Subcutaneous abdominal adipose tissue (tissue), 5 donors: ENCODE measurements at regions not wholly inside any gene's neighbourhood (a gene's known extent, or its start where the extent isn't known, plus 50 kb on each side); places are given as distances from the start of the nearest gene placed in this dataset.

Experiments
- H3K27ac ChIP-seq: one replicate; pipeline ENCODE4 v1.7.0; 2013; ENCODE audit warnings: low read depth, mild to moderate bottlenecking, inconsistent platforms, low read length, moderate library complexity
- H3K27me3 ChIP-seq, 5 donors: one replicate each; pipeline ENCODE4 v1.7.0; 2013; ENCODE audit warnings: low read length in 5 of 5, inconsistent platforms in 1 of 5; ENCODE audit not compliant: control insufficient read depth in 5 of 5, insufficient read depth in 4 of 5
- H3K36me3 ChIP-seq, 5 donors: one replicate each; pipeline ENCODE4 v1.7.0; 2013; ENCODE audit warnings: low read length in 5 of 5; ENCODE audit not compliant: control insufficient read depth in 5 of 5, insufficient read depth in 5 of 5
- H3K4me1 ChIP-seq, 5 donors: one replicate each; pipeline ENCODE4 v1.7.0; 2013; ENCODE audit warnings: low read length in 5 of 5, mild to moderate bottlenecking in 3 of 5, moderate library complexity in 1 of 5; ENCODE audit not compliant: control insufficient read depth in 5 of 5, insufficient read depth in 5 of 5
- H3K4me3 ChIP-seq, 5 donors: one replicate each; pipeline ENCODE4 v1.7.0; 2013; ENCODE audit warnings: low read length in 5 of 5, low read depth in 1 of 5
- H3K9ac ChIP-seq, 5 donors: one replicate each; pipeline ENCODE4 v1.7.0; 2013; ENCODE audit warnings: low read length in 5 of 5, mild to moderate bottlenecking in 4 of 5, moderate library complexity in 3 of 5
- H3K9me3 ChIP-seq, 5 donors: one replicate each; pipeline ENCODE4 v1.7.0; 2013; ENCODE audit warnings: low read length in 5 of 5; ENCODE audit not compliant: control insufficient read depth in 5 of 5
- donor health status: healthy.
- donor health status: healthy.
- donor health status: healthy.
- donor health status: healthy.
- donor health status: healthy.

- no peak overlapping the region for H3K9ac ChIP-seq
- no peaks in the 10 kb centered on the region for H3K36me3 ChIP-seq
- no peak overlapping the region for H3K4me3 ChIP-seq
- no peaks in the 10 kb centered on the region for H3K27me3 ChIP-seq
- H3K27ac ChIP-seq: no peak overlapping the region
- H3K4me1 ChIP-seq: peaks cover 0 to 9% (median 4%) of the 10 kb centered on the region in 5 donors
- no peaks in the 10 kb centered on the region for H3K9me3 ChIP-seq
Measured at GRCh38 chr13:39200249-39200910, 162.1 kb downstream of the NHLRC3 start.

- H3K9me3 ChIP-seq: no peaks in the 10 kb centered on the region
- H3K9ac ChIP-seq: no peak overlapping the region
- H3K27me3 ChIP-seq: no peaks in the 10 kb centered on the region
- H3K4me1 ChIP-seq: peaks cover 0 to 9% (median 4%) of the 10 kb centered on the region in 5 donors
- no peak overlapping the region for H3K4me3 ChIP-seq
- H3K27ac ChIP-seq: no peak overlapping the region
- no peaks in the 10 kb centered on the region for H3K36me3 ChIP-seq
Measured at GRCh38 chr13:39201180-39201579, 162.9 kb downstream of the NHLRC3 start.

- Histone ChIP-seq H3K9ac (no peak overlapping the region), H3K36me3 (no peaks in the 10 kb centered on the region), H3K4me1 (peaks cover 0 to 4% (median 2%) of the 10 kb centered on the region in 5 donors), H3K27me3 (no peaks in the 10 kb centered on the region), H3K4me3 (no peak overlapping the region), H3K27ac (no peak overlapping the region), H3K9me3 (no peaks in the 10 kb centered on the region)
Measured at GRCh38 chr13:39202746-39203145, 164.5 kb downstream of the NHLRC3 start.

GRCh38 chr13:39208636-39209035 is 170.4 kb downstream of the NHLRC3 start:
- no peak overlapping the region for H3K9ac ChIP-seq
- H3K27me3 ChIP-seq: no peaks in the 10 kb centered on the region
- peaks cover 0 to 14% (median 0%) of the 10 kb centered on the region in 5 donors for H3K4me1 ChIP-seq
- H3K9me3 ChIP-seq: no peaks in the 10 kb centered on the region
- no peaks in the 10 kb centered on the region for H3K36me3 ChIP-seq
- H3K27ac ChIP-seq: no peak overlapping the region
- no peak overlapping the region for H3K4me3 ChIP-seq

- Histone ChIP-seq H3K9me3 (no peaks in the 10 kb centered on the region), H3K27ac (no peak overlapping the region), H3K9ac (no peak overlapping the region)
Measured at GRCh38 chr13:39209731-39210531, 171.7 kb downstream of the NHLRC3 start.

GRCh38 chr13:39210961-39211534 is 172.8 kb downstream of the NHLRC3 start:
- H3K4me1 ChIP-seq: peaks cover 0 to 14% (median 0%) of the 10 kb centered on the region in 5 donors
- no peak overlapping the region for H3K27ac ChIP-seq
- no peaks in the 10 kb centered on the region for H3K9me3 ChIP-seq
- no peak overlapping the region for H3K9ac ChIP-seq
- H3K4me3 ChIP-seq: no peak overlapping the region
- H3K36me3 ChIP-seq: no peaks in the 10 kb centered on the region
- no peaks in the 10 kb centered on the region for H3K27me3 ChIP-seq

More at GRCh38 chr13:39209731-39210531, 171.7 kb downstream of the NHLRC3 start:
- H3K36me3 ChIP-seq: no peaks in the 10 kb centered on the region
- no peak overlapping the region for H3K4me3 ChIP-seq
- peaks cover 0 to 14% (median 0%) of the 10 kb centered on the region in 5 donors for H3K4me1 ChIP-seq
- no peaks in the 10 kb centered on the region for H3K27me3 ChIP-seq

GRCh38 chr13:39215971-39216370 is 177.7 kb downstream of the NHLRC3 start:
- Histone ChIP-seq H3K9me3 (no peaks in the 10 kb centered on the region), H3K36me3 (no peaks in the 10 kb centered on the region)

GRCh38 chr13:39217471-39217870 is 179.2 kb downstream of the NHLRC3 start:
- H3K9ac ChIP-seq: no peak overlapping the region
- no peaks in the 10 kb centered on the region for H3K27me3 ChIP-seq
- no peaks in the 10 kb centered on the region for H3K36me3 ChIP-seq
- no peak overlapping the region for H3K4me3 ChIP-seq
- no peaks in the 10 kb centered on the region for H3K4me1 ChIP-seq
- H3K9me3 ChIP-seq: no peaks in the 10 kb centered on the region
- H3K27ac ChIP-seq: no peak overlapping the region

More at GRCh38 chr13:39215971-39216370, 177.7 kb downstream of the NHLRC3 start:
- Histone ChIP-seq H3K27ac (no peak overlapping the region), H3K27me3 (no peaks in the 10 kb centered on the region), H3K9ac (no peak overlapping the region), H3K4me3 (no peak overlapping the region), H3K4me1 (peaks cover 0 to under 1% (median 0%) of the 10 kb centered on the region in 5 donors)

- Histone ChIP-seq H3K9ac (no peak overlapping the region), H3K4me1 (no peaks in the 10 kb centered on the region), H3K9me3 (no peaks in the 10 kb centered on the region), H3K27me3 (no peaks in the 10 kb centered on the region), H3K4me3 (no peak overlapping the region), H3K27ac (no peak overlapping the region), H3K36me3 (no peaks in the 10 kb centered on the region)
Measured at GRCh38 chr13:39224671-39225240, 186.5 kb downstream of the NHLRC3 start.

- H3K9me3 ChIP-seq: no peaks in the 10 kb centered on the region
- H3K9ac ChIP-seq: no peak overlapping the region
- no peak overlapping the region for H3K27ac ChIP-seq
- H3K27me3 ChIP-seq: no peaks in the 10 kb centered on the region
- no peaks in the 10 kb centered on the region for H3K36me3 ChIP-seq
- H3K4me3 ChIP-seq: no peak overlapping the region
- no peaks in the 10 kb centered on the region for H3K4me1 ChIP-seq
Measured at GRCh38 chr13:39225860-39226259, 187.6 kb downstream of the NHLRC3 start.
